GM19438 (cell line): ENCODE measurements at regions not wholly inside any gene's neighbourhood (a gene's known extent, or its start where the extent isn't known, plus 50 kb on each side); places are given as distances from the start of the nearest gene placed in this dataset.
"Not testable (repeated sequence)": the region's sequence is repeated elsewhere in the genome, so short reads cannot be mapped to it uniquely, and the experiment has no call there.

Source experiments
- ATAC-seq: cut with Tn5 transposase; IDR thresholded peaks from one replicate; pipeline ENCODE4 v1.9.1; 2021; ENCODE audit warnings: low read depth; ENCODE audit not compliant: unreplicated experiment

GRCh38 chr18:35822413-35822812 is 150.1 kb upstream of the RMP24 start:
- ATAC-seq = no peak

DNA sequence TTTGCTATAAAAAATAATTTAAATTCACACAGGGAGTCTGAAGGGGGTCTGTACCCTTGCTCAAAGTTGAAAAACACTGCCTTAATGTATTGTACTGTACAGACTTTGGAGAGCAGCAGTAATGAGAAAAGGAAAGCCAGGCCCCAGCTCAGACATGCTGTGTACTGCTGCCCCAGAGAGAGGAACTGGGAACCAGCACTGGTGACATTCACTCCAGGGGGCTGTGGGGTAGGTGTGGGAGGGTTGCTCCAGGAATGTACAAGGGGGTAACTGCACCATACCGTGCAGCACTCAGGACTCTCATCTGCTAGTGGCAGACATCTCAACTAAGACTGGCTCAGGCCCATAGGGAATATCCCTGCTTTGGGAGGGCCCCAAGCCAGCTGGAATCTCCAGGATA is 146.0 kb upstream of the RMP24 start:
- no peak for ATAC-seq

- ATAC-seq = no peak
These were observed 145.1 kb upstream of the RMP24 start for GRCh38 chr18:35827275-35827902.

- ATAC-seq = no peak
These were observed 144.6 kb upstream of the RMP24 start for GRCh38 chr18:35827903-35828275.

DNA sequence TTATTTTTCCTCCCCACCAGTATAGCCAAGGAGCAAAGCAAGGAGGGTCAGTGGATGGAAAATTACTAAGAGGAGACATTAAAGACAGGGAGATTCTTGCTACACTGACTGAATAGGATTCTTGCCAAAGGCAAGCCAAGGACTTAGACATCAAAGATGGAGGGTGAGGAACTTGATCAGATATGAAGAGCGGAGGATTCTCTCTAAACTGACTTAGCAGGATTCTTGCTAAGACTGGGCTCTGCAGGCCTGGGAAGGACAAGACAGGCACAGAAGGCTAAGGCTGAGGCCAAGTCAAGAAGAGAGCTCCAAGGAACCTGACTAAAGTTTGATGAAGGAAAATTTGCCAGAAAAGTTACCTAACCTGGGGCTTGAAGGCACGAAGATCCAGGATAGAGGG is 143.9 kb upstream of the RMP24 start:
- no peak for ATAC-seq

DNA sequence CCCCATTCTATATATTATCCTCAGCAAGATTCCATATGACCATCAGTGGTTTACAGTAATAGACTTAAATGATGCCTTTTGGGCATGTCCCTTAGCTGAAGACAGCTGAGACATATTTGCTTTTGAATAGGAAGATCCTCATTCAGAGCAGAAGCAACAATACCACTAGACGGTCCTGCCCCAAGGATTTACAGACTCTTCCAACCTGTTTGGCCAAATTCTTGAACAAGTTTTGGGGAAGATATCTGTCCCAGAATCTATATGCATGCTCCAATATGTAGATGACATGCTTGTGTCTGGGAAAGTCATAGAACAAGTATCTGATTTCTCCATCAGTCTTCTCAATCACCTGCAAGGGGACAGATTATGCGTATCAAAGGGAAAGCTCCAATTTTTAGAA is 137.1 kb upstream of the RMP24 start:
- ATAC-seq = no peak

DNA sequence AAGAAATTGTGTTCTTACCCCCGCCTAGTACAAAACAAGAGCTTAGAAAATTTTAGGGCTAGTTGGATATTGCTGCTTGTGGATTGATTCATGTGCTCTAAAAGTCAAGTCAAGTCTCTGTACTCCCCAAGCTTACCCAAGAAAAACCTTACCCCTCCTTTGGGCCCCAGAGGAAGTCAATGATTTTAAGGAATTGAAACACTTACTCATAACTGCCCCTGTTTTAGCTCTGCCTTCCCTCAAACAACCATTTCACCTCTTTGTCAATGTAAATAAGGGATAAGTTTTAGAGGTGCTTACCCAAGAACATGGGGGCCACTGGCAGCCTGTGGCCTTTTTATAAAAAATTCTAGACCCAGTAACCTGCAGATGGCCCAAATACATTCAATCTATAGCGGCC is 136.6 kb upstream of the RMP24 start:
- ATAC-seq = peak; percentile 92

DNA sequence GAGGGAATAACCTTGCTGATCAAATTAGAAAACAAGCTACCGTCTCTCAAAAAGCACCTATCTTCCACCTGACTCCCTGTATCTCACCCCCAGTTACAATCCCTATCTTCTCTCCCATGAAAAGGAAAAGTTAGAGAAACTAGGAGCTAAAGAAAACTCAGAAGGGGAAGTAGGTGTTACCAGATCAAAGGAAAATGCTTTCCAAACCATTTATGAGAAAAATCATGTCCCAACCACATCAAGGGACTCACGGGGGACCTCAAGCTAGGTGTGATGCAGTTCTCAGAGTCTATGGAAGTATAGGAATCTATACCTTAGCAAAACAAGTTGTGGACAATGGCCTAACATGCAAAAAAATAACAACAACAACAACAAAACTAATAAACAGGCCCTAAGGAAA is 135.5 kb upstream of the RMP24 start:
- no peak for ATAC-seq

DNA sequence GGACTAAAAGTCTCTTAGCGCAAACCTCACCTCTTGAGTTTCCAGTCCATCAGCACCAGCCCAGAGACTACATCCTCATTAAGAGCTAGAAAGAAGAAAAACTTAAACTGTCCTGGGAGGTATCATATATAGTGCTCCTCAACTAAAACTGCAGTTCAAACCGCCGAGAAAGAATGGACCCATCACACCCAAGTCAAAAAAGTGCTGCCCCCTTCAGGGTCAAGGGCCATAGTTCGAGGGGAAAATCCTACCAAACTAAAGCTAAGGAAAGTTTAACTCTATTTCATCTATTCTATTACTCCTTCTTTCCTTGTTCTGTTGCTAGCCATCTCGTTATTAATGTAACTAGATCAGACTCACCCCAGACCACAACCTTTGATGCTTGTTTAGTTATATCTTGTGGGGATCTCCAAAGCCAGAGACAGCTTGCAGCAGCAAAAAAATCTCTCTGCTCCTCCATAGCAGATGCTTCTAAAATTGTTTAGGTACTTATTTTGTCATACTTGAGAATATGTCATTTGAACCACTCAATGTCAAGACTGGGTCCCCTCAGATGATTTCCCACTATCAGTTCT is 134.5 kb upstream of the RMP24 start:
- no peak for ATAC-seq

DNA sequence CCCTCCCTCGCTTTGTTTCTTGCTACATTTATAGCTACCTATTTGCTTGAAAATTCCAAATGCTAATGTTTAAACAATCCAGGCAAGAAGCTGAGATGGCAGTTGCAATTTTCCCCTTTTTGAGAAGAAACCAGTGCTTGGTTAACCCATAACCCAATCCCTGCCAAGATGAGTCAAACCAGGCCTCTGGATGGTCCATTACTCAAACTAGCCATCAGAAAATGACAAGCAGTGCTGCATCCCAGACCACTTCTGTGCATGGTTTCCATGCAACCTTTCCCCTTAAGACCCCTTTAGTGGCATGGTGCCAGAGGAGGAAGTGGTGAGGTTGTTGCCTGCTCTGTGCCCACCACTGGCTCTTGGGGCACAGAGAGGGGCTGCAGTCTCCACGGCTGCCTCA is 131.2 kb upstream of the RMP24 start:
- ATAC-seq = no peak

DNA sequence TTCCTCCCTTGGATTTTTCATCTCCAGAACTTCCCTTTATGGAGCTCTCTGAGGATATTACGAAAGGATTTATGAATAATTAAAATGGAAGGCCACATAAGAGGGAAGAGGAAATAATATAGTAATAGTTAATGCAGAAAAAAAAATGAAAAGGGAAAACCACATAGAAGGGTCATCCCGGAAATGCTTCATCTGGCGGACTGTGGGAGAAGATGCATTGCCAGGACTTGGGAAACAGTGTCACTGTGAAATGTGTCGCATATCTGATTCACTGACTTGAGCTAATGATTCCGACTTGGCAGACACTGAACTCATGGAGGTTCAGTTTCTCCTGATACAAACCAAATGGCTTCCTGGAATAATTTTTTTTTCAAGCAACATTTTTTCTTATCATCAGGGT is 129.9 kb upstream of the RMP24 start:
- ATAC-seq = no peak

- not testable (repeated sequence) for ATAC-seq
These were observed 124.2 kb upstream of the RMP24 start for GRCh38 chr18:35848321-35848720.

DNA sequence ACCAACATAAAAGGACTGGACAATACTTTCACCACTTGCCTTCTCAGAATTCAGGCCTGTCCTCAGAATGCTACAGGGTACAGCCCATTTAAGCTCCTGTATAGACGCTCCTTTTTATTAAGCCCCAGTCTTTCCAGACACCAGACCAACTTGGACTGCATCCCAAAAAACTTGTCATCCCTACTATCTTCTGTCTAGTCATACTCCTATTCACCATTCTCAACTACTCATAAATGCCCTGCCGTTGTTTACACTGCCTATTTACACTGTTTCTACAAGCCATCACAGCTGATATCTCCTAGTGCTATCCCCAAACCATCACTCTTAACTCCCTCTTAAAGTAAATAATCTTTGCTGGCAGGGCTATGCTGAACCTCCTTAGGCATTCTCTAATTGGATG is 123.2 kb upstream of the RMP24 start:
- ATAC-seq = not testable (repeated sequence)

DNA sequence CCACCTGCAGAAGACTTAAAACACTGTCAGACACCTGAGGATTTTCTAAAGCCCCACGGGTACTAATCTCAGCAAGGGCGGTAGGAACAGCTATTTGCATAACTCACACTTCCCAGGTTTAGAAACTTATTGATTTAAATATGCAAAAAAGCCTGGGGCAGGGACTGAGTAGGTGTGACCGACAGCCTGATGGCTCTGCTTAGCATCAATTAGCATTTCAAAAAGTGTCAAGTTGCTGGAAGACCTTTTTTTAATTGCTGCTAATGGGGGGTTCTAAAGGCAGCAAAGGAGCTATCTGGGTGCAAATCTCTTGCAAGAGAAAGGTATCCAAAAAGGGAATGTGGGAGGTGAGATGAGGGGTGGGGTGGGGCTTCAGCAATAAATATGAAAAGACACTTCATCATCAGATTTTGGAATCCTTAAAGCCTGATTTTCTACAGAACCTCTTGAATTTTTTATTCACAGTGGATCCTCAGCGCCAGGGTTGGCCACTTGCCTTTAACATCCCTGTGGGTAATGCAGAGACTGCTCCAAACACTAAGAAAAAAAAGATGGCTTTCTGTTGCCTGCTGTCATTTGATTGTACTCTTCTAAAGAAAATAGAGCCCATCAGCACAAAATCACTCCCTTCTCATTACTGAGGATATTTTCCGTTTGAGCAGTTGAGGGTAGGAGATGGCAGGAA is 121.1 kb upstream of the RMP24 start:
- no peak for ATAC-seq

DNA sequence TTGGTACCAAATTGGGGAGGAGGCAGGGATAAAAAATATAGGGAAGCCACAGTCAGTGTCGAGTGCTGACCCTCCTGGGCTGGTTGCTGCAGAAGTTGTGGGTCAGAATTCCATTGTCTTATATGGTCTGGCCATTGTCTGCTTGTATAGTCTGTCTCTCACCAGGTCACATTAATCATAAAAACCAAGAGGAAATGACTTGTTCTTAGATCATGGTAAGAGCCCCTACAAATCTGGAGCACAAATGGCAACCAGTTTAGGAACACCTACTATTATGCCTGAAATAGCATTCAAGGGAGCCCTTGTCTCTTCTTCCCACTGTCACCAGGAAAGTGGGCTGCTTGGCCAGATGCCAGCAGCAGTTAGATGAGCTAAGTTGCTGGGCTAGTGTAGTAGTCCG is 119.7 kb upstream of the RMP24 start:
- ATAC-seq = no peak

DNA sequence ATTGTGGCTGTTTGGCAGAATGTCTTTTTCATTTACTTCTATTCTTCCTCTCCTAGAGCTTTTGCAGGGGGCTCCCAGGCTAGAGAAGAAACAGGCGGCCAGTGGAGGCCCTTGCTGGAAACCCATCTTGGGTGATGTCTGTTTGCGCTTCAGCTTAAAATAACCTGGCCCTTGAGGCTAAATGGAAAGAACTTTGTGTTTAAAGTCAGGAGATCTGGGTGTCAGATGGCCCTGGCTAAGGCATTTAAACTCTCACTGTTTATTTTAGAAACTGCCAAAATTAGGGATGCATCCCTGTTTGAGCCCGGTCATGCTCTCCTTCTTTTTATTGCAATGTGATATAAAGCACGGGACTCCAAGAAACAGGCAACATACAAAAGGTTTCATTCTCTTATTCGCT is 118.4 kb upstream of the RMP24 start:
- no peak for ATAC-seq

DNA sequence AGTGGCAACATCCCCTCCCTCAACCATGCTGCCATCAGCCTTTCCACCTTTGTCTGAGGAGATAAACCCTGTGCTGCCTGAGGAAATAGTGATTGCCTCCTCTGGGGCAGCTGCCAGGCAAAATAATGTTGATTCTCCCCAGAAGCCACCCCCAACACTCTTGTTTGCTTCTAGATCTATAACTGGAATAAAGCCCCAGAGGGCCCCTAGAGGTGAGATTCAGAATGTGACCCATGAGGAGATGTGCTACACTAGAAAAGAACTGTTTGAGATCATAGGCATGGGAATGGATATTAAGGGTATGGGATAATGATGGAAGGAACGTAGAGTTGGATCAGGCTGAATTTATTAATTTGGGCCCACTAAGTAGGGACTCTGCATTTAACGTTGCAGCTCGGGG is 116.3 kb upstream of the RMP24 start:
- ATAC-seq = no peak

DNA sequence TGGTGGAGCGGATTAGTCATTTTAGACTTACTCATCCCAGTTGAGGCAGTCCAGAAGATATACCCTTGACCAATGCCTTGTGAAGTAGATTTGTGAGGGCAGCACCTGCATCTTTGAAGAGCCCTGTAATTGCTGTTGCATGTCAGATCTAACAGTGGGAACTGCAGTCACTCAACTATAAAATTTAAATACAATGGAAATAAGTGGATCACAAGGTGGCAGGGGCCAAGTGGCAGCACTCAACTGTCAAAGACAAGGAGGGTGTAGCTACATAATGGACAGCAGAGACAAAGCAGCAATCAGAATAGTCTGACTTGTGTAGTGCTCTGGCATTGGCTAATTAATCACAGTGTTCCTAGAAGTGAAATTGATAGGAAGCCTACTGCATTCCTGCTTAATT is 115.8 kb upstream of the RMP24 start:
- not testable (repeated sequence) for ATAC-seq

- not testable (repeated sequence) for ATAC-seq
These were observed 114.9 kb upstream of the RMP24 start for GRCh38 chr18:35857581-35857980.

DNA sequence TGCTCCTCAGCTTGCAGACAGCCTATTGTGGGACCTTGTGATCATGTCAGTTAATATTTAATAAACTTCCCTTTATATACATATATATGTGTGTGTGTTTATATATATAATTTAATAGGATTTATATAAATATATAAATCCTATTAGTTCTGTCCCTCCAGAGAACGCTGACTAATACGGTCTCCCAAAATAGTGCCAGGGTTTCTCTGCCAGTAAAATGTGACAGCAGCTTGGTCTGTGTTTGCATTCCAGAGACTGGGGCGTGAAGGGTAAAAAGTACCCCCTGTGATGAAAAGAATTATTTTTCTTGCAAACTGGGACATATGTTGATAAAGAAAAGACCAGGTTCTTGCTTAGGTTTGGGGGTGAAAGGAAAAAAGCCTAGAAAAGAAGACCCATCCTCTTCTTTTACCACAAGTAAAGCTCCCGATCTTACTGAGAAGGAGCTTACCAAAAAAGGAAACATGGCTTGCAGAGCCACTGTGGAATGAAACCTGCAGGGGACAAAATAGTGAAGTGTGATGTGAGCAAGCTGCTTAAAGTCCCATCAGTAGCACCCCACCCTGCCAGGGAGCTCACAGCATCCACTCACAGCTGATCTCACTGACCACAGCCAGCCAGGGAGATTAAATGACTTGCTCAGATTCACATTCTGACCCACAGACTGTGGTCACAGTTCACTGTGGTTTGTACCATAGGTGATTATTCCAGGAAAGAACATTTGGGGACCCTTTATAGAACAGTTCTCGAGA is 110.9 kb upstream of the RMP24 start:
- ATAC-seq = no peak

DNA sequence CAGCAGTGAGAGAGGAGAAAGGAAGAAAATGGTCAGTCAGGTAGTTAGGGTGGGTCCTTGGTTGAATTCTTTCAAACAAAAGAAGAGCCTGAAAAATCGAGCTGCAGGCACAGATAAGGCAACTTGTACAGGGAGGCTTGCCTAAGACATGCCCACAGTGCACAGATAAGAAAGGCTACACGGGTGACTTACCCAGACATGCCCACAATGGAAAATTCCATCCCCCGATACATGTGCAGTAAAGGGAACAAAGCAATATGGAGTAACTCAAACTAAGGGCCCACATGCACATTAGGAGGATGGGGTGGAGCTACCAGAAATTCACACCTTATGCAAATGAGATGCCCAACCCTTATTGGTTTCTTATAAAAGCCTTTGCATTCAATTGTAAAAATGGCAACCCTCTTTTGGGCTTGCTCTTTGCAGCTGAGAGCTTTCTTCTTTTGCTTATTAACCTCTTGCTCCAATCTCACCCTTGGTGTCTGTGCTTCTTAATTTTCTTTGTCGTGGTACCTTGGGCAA is 110.3 kb upstream of the RMP24 start:
- ATAC-seq = no peak
